GM12878 (cell line): ENCODE measurements at regions not wholly inside any gene's neighbourhood (a gene's known extent, or its start where the extent isn't known, plus 50 kb on each side); places are given as distances from the start of the nearest gene placed in this dataset.

Experiments
- CBX3 ChIP-seq: fragments of 200-600 bp; sonication (generic); IDR thresholded peaks from 2 replicates; pipeline ENCODE4 v1.6.1; 2016; ENCODE audit warnings: low read depth, borderline replicate concordance
- ETV6 ChIP-seq, 2 experiments: fragments of 450-650 bp in 1 of 2; IDR thresholded peaks in 1 of 2; conservative IDR thresholded peaks in 1 of 2; 2 replicates each; pipeline ENCODE4 v1.6.1; 2014; ENCODE audit warnings: antibody characterized with exemption in 1 of 2, borderline replicate concordance in 1 of 2, low read depth in 1 of 2, mild to moderate bottlenecking in 1 of 2, moderate library complexity in 1 of 2
- HCFC1 ChIP-seq: fragments of 150-350 bp; IDR thresholded peaks from 2 replicates; pipeline ENCODE4 v1.6.1; 2014; ENCODE audit warnings: low read length
- SUZ12 ChIP-seq: fragments of 200-600 bp; sonication (generic); IDR thresholded peaks from one replicate; pipeline ENCODE4 v1.6.1; 2018; ENCODE audit warnings: antibody characterized with exemption, mild to moderate bottlenecking; ENCODE audit not compliant: unreplicated experiment
- ZNF592 ChIP-seq: fragments of 450-650 bp; IDR thresholded peaks from 2 replicates; pipeline ENCODE4 v1.6.1; 2017; ENCODE audit warnings: mild to moderate bottlenecking, moderate library complexity
- ZNF687 ChIP-seq: fragments of 450-650 bp; IDR thresholded peaks from 2 replicates; pipeline ENCODE4 v1.6.1; 2017; ENCODE audit warnings: mild to moderate bottlenecking, moderate library complexity

- TF ChIP-seq CBX3 (no peak), HCFC1 (no peak), SUZ12 (no peak), ETV6 (conservative IDR thresholded peaks at IDR 0.05 in 1 of 2, IDR thresholded peaks at IDR 0.05 in 1 of 2; ENCODE audit: borderline replicate concordance in 1 of 2, low read depth in 1 of 2) (no peak), ZNF592 (no peak), ZNF687 (no peak)
- TF ChIP-seq, all 136 proteins: peak for 0
Measured at GRCh38 chr3:112759210-112759609, 87.5 kb downstream of the CD200R1L start (continued).
